ENCODE measurements at regions not wholly inside any gene's neighbourhood (a gene's known extent, or its start where the extent isn't known, plus 50 kb on each side); places are given as distances from the start of the nearest gene placed in this dataset.

GRCh38 chr12:45613296-45613695, 116.2 kb upstream of the ARID2 start:
- no TSS peak for BruUV-seq (replicated peaks)
- POLR2A ChIA-PET (ENCODE audit: unreplicated experiment), result no interaction called here

GRCh38 chr12:45613855-45614254, 115.7 kb upstream of the ARID2 start:
- no peak for ATAC-seq
- Histone ChIP-seq H3K9ac (ENCODE audit: low read length) (no peak overlapping the region), H3K9me2 (replicated peaks; ENCODE audit: low read length) (no peaks in the 10 kb centered on the region), H4K20me1 (ENCODE audit: low read length) (no peaks in the 10 kb centered on the region), H3F3A (ENCODE audit: low read length, unreplicated experiment) (no peaks in the 10 kb centered on the region), H3K9me3 (ENCODE audit: low read length) (no peaks in the 10 kb centered on the region), H2AFZ (ENCODE audit: low read length) (no peak overlapping the region), H3K27me3 (ENCODE audit: low read length) (no peaks in the 10 kb centered on the region), H3K36me3 (ENCODE audit: low read depth, low read length) (no peaks in the 10 kb centered on the region), H3K4me1 (ENCODE audit: insufficient read depth, low read length) (peaks cover 17% of the 10 kb centered on the region), H3K27ac (ENCODE audit: low read length) (no peak overlapping the region), H3K79me2 (ENCODE audit: low read length) (no peaks in the 10 kb centered on the region), H3K4me3 (ENCODE audit: low read length) (no peak overlapping the region), H3K4me2 (ENCODE audit: low read length) (no peak overlapping the region)
- no TSS peak for BruUV-seq (replicated peaks)
- ChIA-PET POLR2A (ENCODE audit: unreplicated experiment) (no interaction called here), CTCF (no interaction called here)
- intact Hi-C loops (cut with micrococcal nuclease), result no loop called here
- TF ChIP-seq EZH2 (IDR thresholded peaks at IDR 0.05; ENCODE audit: low read length, unreplicated experiment) (no peak), EZH2phosphoT487 (IDR thresholded peaks at IDR 0.05; ENCODE audit: borderline replicate concordance, low read length) (no peak), CTCF (conservative IDR thresholded peaks at IDR 0.05; ENCODE audit: low read depth, low read length) (no peak)
- DNase-seq, result no peak

More at GRCh38 chr12:45613296-45613695, 116.2 kb upstream of the ARID2 start:
- Histone ChIP-seq H3K4me3 (ENCODE audit: low read length) (no peak overlapping the region), H3K36me3 (ENCODE audit: low read depth, low read length) (no peaks in the 10 kb centered on the region), H3K4me1 (ENCODE audit: insufficient read depth, low read length) (peaks cover 17% of the 10 kb centered on the region), H3K9ac (ENCODE audit: low read length) (no peak overlapping the region), H4K20me1 (ENCODE audit: low read length) (no peaks in the 10 kb centered on the region), H3K9me2 (replicated peaks; ENCODE audit: low read length) (no peaks in the 10 kb centered on the region), H3F3A (ENCODE audit: low read length, unreplicated experiment) (no peaks in the 10 kb centered on the region), H3K4me2 (ENCODE audit: low read length) (no peak overlapping the region), H3K27me3 (ENCODE audit: low read length) (no peaks in the 10 kb centered on the region), H3K79me2 (ENCODE audit: low read length) (no peaks in the 10 kb centered on the region), H2AFZ (ENCODE audit: low read length) (no peak overlapping the region), H3K27ac (ENCODE audit: low read length) (no peak overlapping the region), H3K9me3 (ENCODE audit: low read length) (no peaks in the 10 kb centered on the region)
- intact Hi-C loops (cut with micrococcal nuclease), result no loop called here
- DNase-seq (peak; percentile 22), ATAC-seq (no peak)
- CTCF ChIA-PET, result no interaction called here
- TF ChIP-seq EZH2phosphoT487 (IDR thresholded peaks at IDR 0.05; ENCODE audit: borderline replicate concordance, low read length) (no peak), CTCF (conservative IDR thresholded peaks at IDR 0.05; ENCODE audit: low read depth, low read length) (no peak), EZH2 (IDR thresholded peaks at IDR 0.05; ENCODE audit: low read length, unreplicated experiment) (no peak)

GRCh38 chr12:45615268-45615667, 114.2 kb upstream of the ARID2 start:
- H3K4me1 ChIP-seq (ENCODE audit: insufficient read depth, low read length), result peaks cover 17% of the 10 kb centered on the region
- H3K9me3 ChIP-seq (ENCODE audit: low read length), result no peaks in the 10 kb centered on the region
- no peak overlapping the region for H3K4me3 ChIP-seq (ENCODE audit: low read length)
- DNase-seq, result peak; percentile 95
- TF ChIP-seq CTCF (conservative IDR thresholded peaks at IDR 0.05; ENCODE audit: low read depth, low read length), result no peak
- TF ChIP-seq EZH2phosphoT487 (IDR thresholded peaks at IDR 0.05; ENCODE audit: borderline replicate concordance, low read length), result no peak
- no peak for TF ChIP-seq EZH2 (IDR thresholded peaks at IDR 0.05; ENCODE audit: low read length, unreplicated experiment)
- H3K9ac ChIP-seq (ENCODE audit: low read length), result no peak overlapping the region
- H4K20me1 ChIP-seq (ENCODE audit: low read length), result no peaks in the 10 kb centered on the region
- no peaks in the 10 kb centered on the region for H3K9me2 ChIP-seq (replicated peaks; ENCODE audit: low read length)
- no peaks in the 10 kb centered on the region for H3K79me2 ChIP-seq (ENCODE audit: low read length)
- peak; percentile 99 for ATAC-seq
- no peaks in the 10 kb centered on the region for H3K27me3 ChIP-seq (ENCODE audit: low read length)
- no peaks in the 10 kb centered on the region for H3K36me3 ChIP-seq (ENCODE audit: low read depth, low read length)
- intact Hi-C loops (cut with micrococcal nuclease), result loop anchor here (1.0 to 5.0 kb wide), 2 partner anchors 57 to 110 kb away; no protein-coding TSS in a partner anchor
- no peak overlapping the region for H3K27ac ChIP-seq (ENCODE audit: low read length)
- H3F3A ChIP-seq (ENCODE audit: low read length, unreplicated experiment), result no peaks in the 10 kb centered on the region
- H2AFZ ChIP-seq (ENCODE audit: low read length), result no peak overlapping the region
- ChIA-PET POLR2A (ENCODE audit: unreplicated experiment) (interaction anchor here (0.6 kb wide), 1 partner anchor 841 kb away, joined by 3 read pairs; no protein-coding TSS in a partner anchor), CTCF (interaction anchor here (0.7 kb wide), 1 partner anchor 20 kb away, joined by 3 read pairs; no protein-coding TSS in a partner anchor)
- BruUV-seq (replicated peaks), result no TSS peak
- H3K4me2 ChIP-seq (ENCODE audit: low read length), result peak overlapping the region; percentile 52

Data from PC-3 (cell line).